Activated naive CD8-positive, alpha-beta T cell (primary cell): ENCODE measurements at regions not wholly inside any gene's neighbourhood (a gene's known extent, or its start where the extent isn't known, plus 50 kb on each side); places are given as distances from the start of the nearest gene placed in this dataset.

Experiments used
- H3K27ac Mint-ChIP-seq: one replicate; pipeline ENCODE4 v1.8.0; 2021; ENCODE audit warnings: mixed read lengths
- H3K27me3 Mint-ChIP-seq: one replicate; pipeline ENCODE4 v1.8.0; 2021; ENCODE audit warnings: mixed read lengths
- H3K36me3 Mint-ChIP-seq: one replicate; pipeline ENCODE4 v1.8.0; 2021; ENCODE audit warnings: mixed read lengths
- H3K4me1 Mint-ChIP-seq: one replicate; pipeline ENCODE4 v1.8.0; 2021; ENCODE audit warnings: low read depth, mixed read lengths
- H3K4me3 Mint-ChIP-seq: one replicate; pipeline ENCODE4 v1.8.0; 2021; ENCODE audit warnings: mild to moderate bottlenecking, mixed read lengths
- H3K9me3 Mint-ChIP-seq: one replicate; pipeline ENCODE4 v1.8.0; 2021; ENCODE audit warnings: low read depth, mixed read lengths

DNA sequence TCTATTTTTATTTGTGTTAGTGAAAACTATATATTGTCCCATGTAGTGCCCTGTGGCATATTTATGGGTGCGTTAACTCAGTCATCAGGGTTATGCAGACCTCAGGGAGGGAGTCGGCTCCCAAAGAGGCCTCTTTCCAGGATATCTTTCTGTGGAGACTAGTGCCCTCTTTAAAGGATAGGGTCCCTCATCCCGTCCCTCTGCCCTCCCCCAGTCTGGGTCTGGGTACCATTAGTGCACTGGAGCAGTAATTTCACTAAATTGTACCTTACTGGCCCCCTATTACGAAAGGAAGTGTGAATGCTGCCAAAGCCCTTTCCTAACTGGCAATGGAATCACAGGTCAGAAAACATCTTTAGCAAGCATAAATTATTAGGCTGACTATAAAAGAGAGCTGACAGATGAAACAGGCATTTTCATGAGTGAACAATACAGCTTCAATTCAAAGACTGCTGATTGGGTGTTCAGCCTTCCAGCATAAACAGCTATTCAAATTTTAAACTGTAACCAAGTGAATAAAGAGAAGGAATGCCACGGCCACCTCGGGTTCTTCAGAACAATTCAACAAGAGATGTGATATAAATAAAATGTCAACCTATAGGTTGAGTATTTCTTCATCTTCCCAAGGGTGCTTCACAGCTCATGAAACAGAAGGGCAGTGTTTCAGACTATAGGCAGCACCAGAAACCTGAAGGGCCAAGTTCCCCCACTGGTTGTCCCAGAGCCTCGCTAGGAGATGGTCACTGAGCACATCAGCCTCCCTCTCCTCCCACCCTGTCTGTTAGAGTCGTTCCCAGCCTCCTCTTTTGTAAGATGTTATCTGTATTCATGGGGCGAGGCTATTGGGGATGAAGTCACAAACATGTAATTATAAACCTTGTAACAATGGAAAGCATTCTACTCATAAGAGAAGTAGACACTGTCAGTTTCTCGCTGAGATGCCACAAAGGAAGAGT lies 318.7 kb downstream of the TMEM161B start:
- no peak overlapping the region for H3K4me3 Mint-ChIP-seq
- H3K9me3 Mint-ChIP-seq: no peaks in the 10 kb centered on the region
- H3K4me1 Mint-ChIP-seq: no peaks in the 10 kb centered on the region
- H3K27ac Mint-ChIP-seq: no peak overlapping the region
- no peaks in the 10 kb centered on the region for H3K36me3 Mint-ChIP-seq
- H3K27me3 Mint-ChIP-seq: peaks cover 4% of the 10 kb centered on the region

DNA sequence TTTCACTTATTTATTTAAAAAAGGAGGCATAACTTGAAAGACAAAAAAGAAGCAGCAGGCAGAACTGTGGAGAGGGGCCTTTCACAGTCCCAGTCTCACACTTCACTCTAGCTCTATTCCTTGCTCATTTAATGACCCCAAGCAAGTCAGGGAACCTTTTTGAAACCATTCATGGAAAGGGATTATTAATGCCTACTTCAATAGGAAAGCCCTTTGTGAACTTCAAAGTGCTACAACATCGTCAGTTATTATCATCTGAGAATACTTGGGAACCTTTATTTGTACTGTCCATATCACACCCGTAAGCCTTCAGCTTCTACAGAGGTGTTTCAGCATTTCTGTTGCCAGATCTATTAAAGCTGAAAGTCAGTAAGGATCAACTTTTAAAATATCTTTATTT lies 320.2 kb downstream of the TMEM161B start:
- Mint-ChIP-seq H3K9me3 (no peaks in the 10 kb centered on the region), H3K27me3 (peaks cover 5% of the 10 kb centered on the region), H3K27ac (no peak overlapping the region)

DNA sequence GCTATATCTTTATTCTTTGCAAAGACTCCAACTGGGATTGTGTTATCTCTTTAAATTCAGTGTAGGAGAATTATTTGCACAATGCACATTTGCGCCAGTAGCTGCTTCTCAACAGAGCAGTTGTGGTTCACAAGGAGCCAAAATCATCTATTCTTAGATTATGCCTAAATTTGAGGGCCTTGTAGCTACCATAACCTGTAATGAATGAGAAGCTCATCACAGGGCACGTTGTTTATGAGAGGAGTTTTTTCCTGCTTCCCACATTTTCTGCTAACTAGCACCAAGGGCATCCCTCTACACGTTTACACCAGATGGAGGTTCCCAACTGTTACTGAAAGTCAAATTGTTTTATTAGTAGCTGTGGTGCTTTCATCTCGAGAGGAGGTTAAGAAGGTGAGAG lies 322.4 kb downstream of the TMEM161B start:
- Mint-ChIP-seq H3K4me1 (no peaks in the 10 kb centered on the region), H3K4me3 (no peak overlapping the region), H3K27ac (no peak overlapping the region), H3K27me3 (peaks cover 5% of the 10 kb centered on the region), H3K36me3 (no peaks in the 10 kb centered on the region), H3K9me3 (no peaks in the 10 kb centered on the region)

More for the DNA sequence above, 320.2 kb downstream of the TMEM161B start:
- Mint-ChIP-seq H3K4me3 (no peak overlapping the region), H3K4me1 (no peaks in the 10 kb centered on the region), H3K36me3 (no peaks in the 10 kb centered on the region)

DNA sequence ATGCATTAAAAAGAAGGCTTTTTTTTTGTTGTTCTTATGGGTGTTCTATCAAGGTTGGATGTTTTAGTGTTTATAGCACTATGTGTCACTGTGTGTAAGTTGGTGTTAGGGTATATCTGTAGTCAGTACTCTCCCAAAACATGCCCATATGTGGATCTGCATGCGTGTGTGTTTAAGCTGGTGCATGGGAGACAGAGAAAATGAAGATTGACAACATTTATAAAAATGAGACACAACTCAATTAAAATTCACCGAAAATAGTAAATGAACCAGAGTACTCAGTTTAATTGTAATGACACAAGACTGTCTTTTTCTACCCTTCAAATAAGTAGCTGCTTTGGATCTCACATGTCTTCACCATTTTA lies 323.4 kb downstream of the TMEM161B start:
- H3K4me3 Mint-ChIP-seq: no peak overlapping the region
- H3K27me3 Mint-ChIP-seq: peaks cover 5% of the 10 kb centered on the region
- peaks cover 8% of the 10 kb centered on the region for H3K9me3 Mint-ChIP-seq
- no peaks in the 10 kb centered on the region for H3K4me1 Mint-ChIP-seq
- no peak overlapping the region for H3K27ac Mint-ChIP-seq
- no peaks in the 10 kb centered on the region for H3K36me3 Mint-ChIP-seq

DNA sequence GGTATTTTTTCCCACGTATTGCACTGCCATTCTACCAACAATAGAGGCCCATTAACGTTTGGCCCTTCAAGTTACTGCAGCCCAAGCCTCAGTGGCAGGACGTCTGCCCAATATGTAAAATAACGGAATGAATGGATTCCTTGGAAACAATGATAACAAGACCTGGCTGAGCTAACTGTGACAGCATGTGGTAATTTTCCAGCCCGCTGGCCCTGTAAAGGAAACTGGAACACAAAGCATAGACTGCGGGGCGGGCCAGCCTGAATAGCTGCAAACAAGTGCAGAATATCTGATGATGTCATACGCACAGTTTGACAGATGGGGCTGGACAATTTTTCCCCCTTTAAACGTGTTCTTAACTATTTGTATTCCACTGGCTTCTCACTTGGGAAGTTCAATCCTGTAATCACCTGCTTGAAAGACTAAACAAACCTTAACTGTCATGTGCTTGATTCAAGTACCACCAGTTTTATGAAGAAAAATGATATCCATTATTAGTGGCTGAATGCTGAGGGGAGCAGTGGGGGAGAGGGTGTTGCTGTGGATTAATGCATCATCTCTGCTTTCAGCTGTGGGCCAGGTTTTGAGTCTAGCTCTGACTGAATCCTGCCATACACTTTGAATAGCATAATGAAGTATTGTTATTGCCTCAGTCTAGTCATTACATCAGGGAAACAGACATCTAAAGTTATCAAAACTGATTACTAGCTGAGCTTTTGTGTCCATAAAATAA lies 323.9 kb downstream of the TMEM161B start:
- H3K36me3 Mint-ChIP-seq: no peaks in the 10 kb centered on the region
- H3K4me1 Mint-ChIP-seq: no peaks in the 10 kb centered on the region
- H3K9me3 Mint-ChIP-seq: peaks cover 8% of the 10 kb centered on the region
- H3K4me3 Mint-ChIP-seq: no peak overlapping the region
- no peak overlapping the region for H3K27ac Mint-ChIP-seq
- peaks cover 5% of the 10 kb centered on the region for H3K27me3 Mint-ChIP-seq

DNA sequence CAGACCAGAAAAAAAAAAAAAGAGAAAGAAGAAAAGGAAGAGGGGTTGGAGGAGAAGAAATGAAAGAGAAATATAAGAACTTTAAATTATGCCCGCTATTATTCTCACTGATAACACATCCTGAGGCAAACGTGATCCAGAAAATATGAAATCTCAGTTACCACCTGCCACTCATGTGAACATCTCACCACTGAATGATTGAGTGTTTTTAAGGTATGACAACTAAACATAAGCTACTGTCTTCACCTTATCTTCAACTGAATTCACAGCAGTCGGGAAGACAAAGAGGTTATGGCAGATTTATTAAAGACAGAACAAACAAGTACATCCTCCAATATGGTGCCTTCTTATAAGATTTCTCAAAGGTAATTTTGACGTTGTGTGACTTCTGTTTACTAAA lies 327.9 kb downstream of the TMEM161B start:
- Mint-ChIP-seq H3K27ac (no peak overlapping the region), H3K9me3 (peaks cover 8% of the 10 kb centered on the region), H3K4me1 (no peaks in the 10 kb centered on the region), H3K27me3 (peaks cover 5% of the 10 kb centered on the region), H3K4me3 (no peak overlapping the region), H3K36me3 (no peaks in the 10 kb centered on the region)

DNA sequence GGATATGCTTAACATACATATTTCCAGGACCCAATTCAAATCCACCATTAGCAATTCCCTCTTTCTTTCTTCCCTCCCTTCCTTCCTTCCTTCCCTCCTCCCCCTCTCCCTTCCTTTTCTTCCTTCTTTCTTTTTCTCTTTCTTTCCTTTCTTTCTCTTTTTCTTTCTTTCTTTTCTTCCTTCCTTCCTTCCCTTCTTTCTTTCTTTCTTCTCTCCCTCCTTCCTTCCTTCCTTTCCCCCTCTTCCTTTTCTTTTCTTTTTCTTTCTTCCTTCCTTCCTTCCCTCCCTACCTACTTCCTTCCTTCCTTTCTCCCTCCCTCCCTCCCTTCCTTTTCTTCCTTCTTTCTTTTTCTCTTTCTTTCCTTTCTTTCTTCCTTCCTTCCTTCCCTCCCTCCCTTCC lies 332.0 kb downstream of the TMEM161B start:
- Mint-ChIP-seq H3K27ac (no peak overlapping the region), H3K27me3 (peaks cover 2% of the 10 kb centered on the region), H3K36me3 (no peaks in the 10 kb centered on the region), H3K4me1 (no peaks in the 10 kb centered on the region), H3K9me3 (peaks cover 11% of the 10 kb centered on the region), H3K4me3 (no peak overlapping the region)

DNA sequence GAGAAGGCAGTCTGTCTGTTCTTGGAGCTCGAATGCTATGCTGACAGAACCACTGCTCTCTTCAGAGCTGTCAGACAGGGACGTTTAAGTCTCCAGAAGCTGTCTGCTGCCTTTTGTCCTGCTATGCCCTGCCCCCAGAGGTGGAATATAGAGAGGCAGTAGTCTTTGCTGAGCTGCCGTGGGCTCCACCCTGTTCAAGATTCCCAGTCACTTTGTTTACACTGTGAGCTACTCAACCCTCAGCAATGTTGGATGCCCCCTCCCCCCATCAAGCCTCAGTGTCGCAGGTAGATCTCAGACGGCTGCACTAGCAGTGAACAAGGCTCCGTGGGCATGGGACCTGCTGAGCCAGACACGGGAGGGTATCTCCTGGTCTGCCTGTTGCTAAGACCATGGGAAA lies 344.2 kb downstream of the TMEM161B start:
- Mint-ChIP-seq H3K27ac (no peak overlapping the region), H3K4me3 (no peak overlapping the region), H3K27me3 (peaks cover 1% of the 10 kb centered on the region), H3K36me3 (no peaks in the 10 kb centered on the region), H3K4me1 (no peaks in the 10 kb centered on the region), H3K9me3 (peaks cover 3% of the 10 kb centered on the region)

DNA sequence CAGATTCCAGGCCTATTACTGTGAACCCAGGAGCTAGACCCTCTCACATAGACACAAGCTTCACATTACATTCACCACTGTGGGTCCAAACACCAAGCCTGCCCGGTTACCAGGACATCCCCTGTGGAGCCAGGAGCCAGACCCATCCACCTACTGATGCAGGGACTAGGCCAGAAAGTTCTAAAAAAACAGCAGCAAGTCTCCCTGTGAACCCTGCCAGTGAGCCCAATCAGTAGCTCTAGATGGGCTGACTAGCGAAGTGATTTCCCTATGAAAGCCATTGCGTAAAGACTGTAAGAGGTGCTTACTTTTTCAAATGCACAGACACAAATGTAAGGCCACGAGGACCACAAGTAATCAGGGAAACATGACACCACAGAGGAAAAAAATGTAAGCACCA lies 352.3 kb downstream of the TMEM161B start:
- H3K9me3 Mint-ChIP-seq: peaks cover 6% of the 10 kb centered on the region
- no peaks in the 10 kb centered on the region for H3K27me3 Mint-ChIP-seq
- no peak overlapping the region for H3K4me3 Mint-ChIP-seq
- H3K27ac Mint-ChIP-seq: no peak overlapping the region
- H3K4me1 Mint-ChIP-seq: no peaks in the 10 kb centered on the region
- H3K36me3 Mint-ChIP-seq: no peaks in the 10 kb centered on the region

DNA sequence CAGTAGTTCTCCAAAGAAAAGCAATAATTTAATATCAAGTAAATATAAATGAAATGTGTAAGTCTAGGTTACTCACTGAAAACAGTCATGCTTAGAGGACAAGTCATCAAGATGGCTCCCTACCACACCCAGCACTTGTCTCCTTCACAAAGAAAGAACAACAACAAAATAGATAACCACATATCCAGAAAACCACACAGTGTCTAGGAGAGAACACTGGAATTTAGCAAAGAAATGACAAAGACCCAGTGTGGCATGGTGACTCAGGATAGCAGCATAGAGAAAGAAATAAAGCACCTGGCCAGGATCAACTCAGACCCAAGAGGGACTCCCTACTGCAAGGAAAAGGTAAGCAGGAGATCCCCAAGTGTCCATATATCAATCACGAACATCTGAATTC lies 356.2 kb downstream of the TMEM161B start:
- peaks cover 6% of the 10 kb centered on the region for H3K9me3 Mint-ChIP-seq
- no peak overlapping the region for H3K27ac Mint-ChIP-seq
- H3K4me3 Mint-ChIP-seq: no peak overlapping the region
- H3K4me1 Mint-ChIP-seq: no peaks in the 10 kb centered on the region
- H3K27me3 Mint-ChIP-seq: peaks cover 3% of the 10 kb centered on the region
- H3K36me3 Mint-ChIP-seq: no peaks in the 10 kb centered on the region

DNA sequence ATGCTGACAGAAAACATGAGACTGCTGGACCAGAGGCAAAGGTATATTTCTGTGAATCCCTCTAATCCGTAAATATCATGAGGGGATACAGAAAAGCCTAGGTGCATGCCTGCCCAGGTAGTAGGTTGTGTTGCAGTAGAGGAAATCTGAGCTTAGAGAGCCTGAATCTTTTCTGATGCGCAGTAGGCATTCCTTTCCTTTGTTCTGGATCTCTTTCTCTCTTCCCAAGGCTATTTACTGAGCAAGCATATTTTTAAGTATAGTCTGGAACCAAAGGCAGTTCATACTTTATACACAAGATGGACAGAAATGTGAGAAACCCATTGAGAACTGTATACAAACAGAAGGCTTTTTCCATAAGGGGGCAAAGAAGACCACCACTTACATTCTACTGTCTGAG lies 359.3 kb downstream of the TMEM161B start:
- H3K27ac Mint-ChIP-seq: no peak overlapping the region
- H3K27me3 Mint-ChIP-seq: peaks cover 3% of the 10 kb centered on the region
- peaks cover 1% of the 10 kb centered on the region for H3K9me3 Mint-ChIP-seq
- no peaks in the 10 kb centered on the region for H3K36me3 Mint-ChIP-seq
- no peak overlapping the region for H3K4me3 Mint-ChIP-seq
- H3K4me1 Mint-ChIP-seq: no peaks in the 10 kb centered on the region

DNA sequence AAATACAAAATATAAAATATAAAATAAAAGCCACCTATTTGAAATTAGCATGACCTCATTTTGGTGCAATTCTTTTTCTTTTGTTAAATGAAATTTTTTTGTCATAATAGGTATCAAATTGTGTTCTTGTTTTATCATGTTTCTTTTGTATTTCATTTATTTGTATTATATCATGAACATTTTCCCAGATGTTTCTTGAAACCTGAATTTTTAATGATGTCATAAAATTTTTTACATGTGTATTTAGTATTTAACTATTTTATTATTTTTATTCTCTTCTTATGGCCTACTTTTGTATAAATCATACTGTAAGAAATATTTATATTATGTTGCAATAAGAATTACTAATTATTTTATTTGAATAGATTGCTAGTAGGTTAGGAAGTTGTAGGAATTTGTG lies 361.7 kb downstream of the TMEM161B start:
- Mint-ChIP-seq H3K4me3 (no peak overlapping the region), H3K27ac (no peak overlapping the region), H3K27me3 (peaks cover 3% of the 10 kb centered on the region), H3K9me3 (no peaks in the 10 kb centered on the region), H3K36me3 (no peaks in the 10 kb centered on the region), H3K4me1 (no peaks in the 10 kb centered on the region)

DNA sequence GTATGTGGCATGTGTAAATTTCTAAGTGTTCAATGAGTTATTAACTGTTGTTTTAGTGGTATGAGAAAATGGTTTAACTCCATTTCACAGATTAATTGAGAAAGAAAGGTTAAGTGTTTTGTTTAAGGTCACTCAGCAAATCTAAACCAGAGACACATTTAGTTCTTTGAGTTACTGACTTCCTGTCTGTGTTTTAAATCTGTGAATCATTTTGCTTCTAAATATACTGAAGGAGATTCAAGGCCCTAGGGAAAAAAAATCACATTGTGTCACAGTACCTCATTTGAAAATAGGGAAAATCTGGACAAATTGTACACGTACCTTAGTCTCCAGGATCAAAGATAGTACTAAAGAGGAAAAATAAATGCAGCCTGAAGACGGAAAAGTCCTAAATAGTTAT lies 368.2 kb downstream of the TMEM161B start:
- Mint-ChIP-seq H3K27ac (no peak overlapping the region), H3K36me3 (no peaks in the 10 kb centered on the region), H3K27me3 (peaks cover 1% of the 10 kb centered on the region), H3K4me1 (no peaks in the 10 kb centered on the region), H3K9me3 (no peaks in the 10 kb centered on the region), H3K4me3 (no peak overlapping the region)

DNA sequence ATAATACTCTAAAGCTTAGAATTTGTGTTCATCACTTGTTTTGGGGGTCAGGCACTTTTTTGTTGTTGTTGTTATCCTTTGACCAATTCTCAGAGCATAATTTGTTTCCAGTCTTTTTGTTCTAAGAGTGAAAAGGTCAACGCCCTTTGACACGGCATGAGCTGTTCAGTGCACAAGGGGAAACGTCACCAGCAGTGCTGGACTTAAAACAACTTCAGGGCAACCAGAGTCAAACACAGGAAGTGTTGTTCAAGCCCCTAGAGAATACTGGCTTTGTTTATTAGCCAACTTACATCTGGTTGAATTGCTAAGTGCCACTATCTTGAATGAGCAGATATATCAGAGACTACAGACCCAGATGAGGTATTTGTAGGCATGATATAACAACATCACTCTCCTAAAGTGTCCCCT lies 368.9 kb downstream of the TMEM161B start:
- peaks cover 1% of the 10 kb centered on the region for H3K27me3 Mint-ChIP-seq
- no peak overlapping the region for H3K27ac Mint-ChIP-seq
- no peak overlapping the region for H3K4me3 Mint-ChIP-seq
- no peaks in the 10 kb centered on the region for H3K4me1 Mint-ChIP-seq
- H3K36me3 Mint-ChIP-seq: no peaks in the 10 kb centered on the region
- H3K9me3 Mint-ChIP-seq: no peaks in the 10 kb centered on the region

DNA sequence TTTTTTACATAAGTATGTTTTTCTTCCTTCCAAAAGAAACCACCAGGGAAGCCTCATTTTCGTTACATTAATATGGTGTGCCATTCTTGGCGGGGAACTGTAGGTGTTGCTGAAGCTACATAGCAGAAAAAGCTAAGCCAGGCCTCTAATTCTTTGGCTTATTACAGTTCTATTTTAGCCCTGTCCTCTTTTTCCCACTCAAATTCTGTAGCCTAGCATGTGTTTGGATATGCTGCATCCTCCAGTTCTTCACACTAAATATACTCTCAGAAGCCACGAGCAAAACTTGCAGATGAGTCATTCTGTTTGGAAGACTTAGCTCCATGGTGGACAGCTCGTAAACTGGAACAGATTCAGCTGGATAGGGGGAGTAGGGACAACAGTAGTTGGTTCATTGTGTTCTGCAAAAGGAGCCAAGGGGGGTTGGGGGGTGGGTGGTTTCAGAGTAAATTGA lies 369.4 kb downstream of the TMEM161B start:
- no peak overlapping the region for H3K4me3 Mint-ChIP-seq
- H3K4me1 Mint-ChIP-seq: no peaks in the 10 kb centered on the region
- peaks cover 1% of the 10 kb centered on the region for H3K27me3 Mint-ChIP-seq
- no peak overlapping the region for H3K27ac Mint-ChIP-seq
- H3K9me3 Mint-ChIP-seq: no peaks in the 10 kb centered on the region
- H3K36me3 Mint-ChIP-seq: no peaks in the 10 kb centered on the region
